NCI-H1048 (cell line): ENCODE measurements at regions not wholly inside any gene's neighbourhood (a gene's known extent, or its start where the extent isn't known, plus 50 kb on each side); places are given as distances from the start of the nearest gene placed in this dataset.
A peak's percentile ranks its signal among the peaks of the same experiment; 100 is the strongest.
"Not testable (repeated sequence)": the region's sequence is repeated elsewhere in the genome, so short reads cannot be mapped to it uniquely, and the experiment has no call there.

ENCODE experiments used
- DNase-seq: peaks from one replicate; lab custom pipeline; 2025; lab: John Stamatoyannopoulos, UW

- no peak for DNase-seq
Measured at GRCh38 chr3:81364411-81364810, 397.0 kb downstream of the GBE1 start.

- DNase-seq, result no peak
Measured at GRCh38 chr3:81363816-81364215, 397.6 kb downstream of the GBE1 start.

GRCh38 chr3:81354119-81354518 lies 407.3 kb downstream of the GBE1 start:
- no peak for DNase-seq

GRCh38 chr3:81352867-81353266 lies 408.6 kb downstream of the GBE1 start:
- DNase-seq, result peak; percentile 64

- DNase-seq, result peak; percentile 85
Measured at GRCh38 chr3:81349816-81350340, 411.6 kb downstream of the GBE1 start.

- no peak for DNase-seq
Measured at GRCh38 chr3:81339040-81339845, 422.2 kb downstream of the GBE1 start.

GRCh38 chr3:81336470-81336869 lies 425.0 kb downstream of the GBE1 start:
- no peak for DNase-seq

- not testable (repeated sequence) for DNase-seq
Measured at GRCh38 chr3:81329835-81330234, 431.6 kb downstream of the GBE1 start.

- DNase-seq, result no peak
Measured at GRCh38 chr3:81326245-81326644, 435.2 kb downstream of the GBE1 start.

- no peak for DNase-seq
Measured at GRCh38 chr3:81320862-81321261, 440.6 kb downstream of the GBE1 start.

GRCh38 chr3:81315030-81315429 lies 446.4 kb downstream of the GBE1 start:
- no peak for DNase-seq

GRCh38 chr3:81311321-81311720 lies 450.1 kb downstream of the GBE1 start:
- no peak for DNase-seq

- DNase-seq, result no peak
Measured at GRCh38 chr3:81308306-81308705, 453.1 kb downstream of the GBE1 start.

GRCh38 chr3:81307221-81307620 lies 454.2 kb downstream of the GBE1 start:
- DNase-seq, result no peak

GRCh38 chr3:81303321-81303720 lies 458.1 kb downstream of the GBE1 start:
- no peak for DNase-seq

GRCh38 chr3:81302045-81302444 lies 459.4 kb downstream of the GBE1 start:
- DNase-seq, result peak; percentile 16

- no peak for DNase-seq
Measured at GRCh38 chr3:81301230-81301629, 460.2 kb downstream of the GBE1 start.

- no peak for DNase-seq
Measured at GRCh38 chr3:81300324-81300927, 461.0 kb downstream of the GBE1 start.

GRCh38 chr3:81299481-81299880 lies 462.0 kb downstream of the GBE1 start:
- DNase-seq, result no peak

- no peak for DNase-seq
Measured at GRCh38 chr3:81295906-81296577, 465.4 kb downstream of the GBE1 start.

- no peak for DNase-seq
Measured at GRCh38 chr3:81293156-81293555, 468.3 kb downstream of the GBE1 start.

GRCh38 chr3:81291586-81291985 lies 469.9 kb downstream of the GBE1 start:
- no peak for DNase-seq

- no peak for DNase-seq
Measured at GRCh38 chr3:81289676-81290075, 471.8 kb downstream of the GBE1 start.
